WERI-Rb-1 (cell line): ENCODE measurements at regions not wholly inside any gene's neighbourhood (a gene's known extent, or its start where the extent isn't known, plus 50 kb on each side); places are given as distances from the start of the nearest gene placed in this dataset.

ENCODE experiments used
- DNase-seq: peaks from one replicate; pipeline ENCODE4 v3.0.0-alpha.2; 2020
- H3K27ac ChIP-seq: fragments of 250-450 bp; sonication (Bioruptor Pico); 2 replicates; pipeline ENCODE4 v1.5.1; 2020; ENCODE audit warnings: mild to moderate bottlenecking, moderate library complexity
- H3K27me3 ChIP-seq: fragments of 250-450 bp; sonication (Bioruptor Pico); 2 replicates; pipeline ENCODE4 v1.5.1; 2021; ENCODE audit warnings: mild to moderate bottlenecking, low read depth, moderate library complexity; ENCODE audit not compliant: insufficient read depth, severe bottlenecking
- H3K36me3 ChIP-seq: fragments of 250-450 bp; sonication (Bioruptor Pico); 2 replicates; pipeline ENCODE4 v1.5.1; 2020; ENCODE audit warnings: mild to moderate bottlenecking, moderate library complexity
- H3K4me3 ChIP-seq: 2 replicates; pipeline ENCODE4 v1.5.1; 2011; ENCODE audit warnings: low read depth, mild to moderate bottlenecking, control low read depth, low read length
- H3K9me3 ChIP-seq: fragments of 250-450 bp; sonication (Bioruptor Pico); 2 replicates; pipeline ENCODE4 v1.5.1; 2021; ENCODE audit warnings: mild to moderate bottlenecking, moderate library complexity; ENCODE audit not compliant: severe bottlenecking
- CTCF ChIP-seq: IDR thresholded peaks from 2 replicates; pipeline ENCODE4 v1.5.1; 2011; ENCODE audit warnings: low read depth, mild to moderate bottlenecking, control low read depth, inconsistent platforms, low read length

- H3K9me3 ChIP-seq, result no peaks in the 10 kb centered on the region
- no peak for TF ChIP-seq CTCF
Measured at GRCh38 chr3:127121885-127122284, 71.0 kb upstream of the PRR23E start.

GRCh38 chr3:127123533-127123932 is 69.4 kb upstream of the PRR23E start:
- no peak for TF ChIP-seq CTCF

More at GRCh38 chr3:127121885-127122284, 71.0 kb upstream of the PRR23E start:
- Histone ChIP-seq H3K4me3 (no peak overlapping the region), H3K36me3 (no peaks in the 10 kb centered on the region), H3K27ac (no peak overlapping the region), H3K27me3 (no peaks in the 10 kb centered on the region)
- DNase-seq, result no peak

GRCh38 chr3:127124120-127124519 is 68.8 kb upstream of the PRR23E start:
- no peaks in the 10 kb centered on the region for H3K27me3 ChIP-seq
- no peak for DNase-seq
- no peak for TF ChIP-seq CTCF
- H3K9me3 ChIP-seq, result no peaks in the 10 kb centered on the region
- no peak overlapping the region for H3K27ac ChIP-seq
- no peaks in the 10 kb centered on the region for H3K36me3 ChIP-seq
- H3K4me3 ChIP-seq, result no peak overlapping the region

More at GRCh38 chr3:127123533-127123932, 69.4 kb upstream of the PRR23E start:
- H3K4me3 ChIP-seq, result no peak overlapping the region
- H3K9me3 ChIP-seq, result no peaks in the 10 kb centered on the region
- no peaks in the 10 kb centered on the region for H3K27me3 ChIP-seq
- no peak for DNase-seq
- no peaks in the 10 kb centered on the region for H3K36me3 ChIP-seq
- no peak overlapping the region for H3K27ac ChIP-seq

GRCh38 chr3:127131424-127132170 is 61.3 kb upstream of the PRR23E start:
- no peak for TF ChIP-seq CTCF
- H3K36me3 ChIP-seq, result no peaks in the 10 kb centered on the region
- no peak overlapping the region for H3K27ac ChIP-seq
- no peak for DNase-seq
- H3K9me3 ChIP-seq, result no peaks in the 10 kb centered on the region
- H3K4me3 ChIP-seq, result no peak overlapping the region
- no peaks in the 10 kb centered on the region for H3K27me3 ChIP-seq

- Histone ChIP-seq H3K36me3 (no peaks in the 10 kb centered on the region), H3K27ac (no peak overlapping the region), H3K9me3 (no peaks in the 10 kb centered on the region), H3K27me3 (no peaks in the 10 kb centered on the region), H3K4me3 (no peak overlapping the region)
- no peak for TF ChIP-seq CTCF
- no peak for DNase-seq
Measured at GRCh38 chr3:127132876-127133275, 60.1 kb upstream of the PRR23E start.

- no peaks in the 10 kb centered on the region for H3K9me3 ChIP-seq
- H3K27me3 ChIP-seq, result no peaks in the 10 kb centered on the region
Measured at GRCh38 chr3:127133971-127134370, 59.0 kb upstream of the PRR23E start.

More at GRCh38 chr3:127133971-127134370, 59.0 kb upstream of the PRR23E start:
- Histone ChIP-seq H3K27ac (no peak overlapping the region), H3K4me3 (no peak overlapping the region), H3K36me3 (no peaks in the 10 kb centered on the region)
- TF ChIP-seq CTCF, result no peak
- DNase-seq, result no peak
